ENCODE measurements at regions not wholly inside any gene's neighbourhood (a gene's known extent, or its start where the extent isn't known, plus 50 kb on each side); places are given as distances from the start of the nearest gene placed in this dataset.

DNA sequence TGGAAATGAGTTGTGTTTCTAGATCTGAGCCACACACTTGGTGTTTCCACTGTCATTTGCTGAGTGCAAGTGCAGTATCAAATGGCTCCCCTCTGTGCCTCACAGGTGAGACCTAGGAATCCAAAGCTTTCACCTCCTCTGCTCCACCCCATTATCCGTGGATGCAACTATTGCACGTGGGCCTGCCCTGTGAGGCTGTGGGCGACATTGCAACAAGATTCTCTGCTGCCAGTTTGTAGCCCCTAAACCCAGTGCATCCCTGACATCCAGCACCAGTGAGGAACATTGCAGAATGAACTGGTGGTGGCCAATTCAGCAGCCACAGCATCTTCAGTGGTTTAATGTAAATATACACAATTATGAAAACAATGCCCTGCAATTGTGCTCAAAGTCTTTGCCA is 115.0 kb upstream of the FOXA2 start:
- POLR2A ChIA-PET = no interaction called here
- CTCF ChIA-PET = no interaction called here
- no peak for TF ChIP-seq FOXM1 (IDR thresholded peaks at IDR 0.05; ENCODE audit: borderline replicate concordance)
- TF ChIP-seq FOXK2 (IDR thresholded peaks at IDR 0.05) = no peak
- no peak for TF ChIP-seq L3MBTL2 (conservative IDR thresholded peaks at IDR 0.05)
- TF ChIP-seq NFRKB (IDR thresholded peaks at IDR 0.05) = no peak
- no peak for TF ChIP-seq ZNF384 (IDR thresholded peaks at IDR 0.05)
- no peak for TF ChIP-seq BHLHE40 (IDR thresholded peaks at IDR 0.05; ENCODE audit: borderline replicate concordance)
- no peak for DNase-seq (ENCODE audit: extremely low spot score)

DNA sequence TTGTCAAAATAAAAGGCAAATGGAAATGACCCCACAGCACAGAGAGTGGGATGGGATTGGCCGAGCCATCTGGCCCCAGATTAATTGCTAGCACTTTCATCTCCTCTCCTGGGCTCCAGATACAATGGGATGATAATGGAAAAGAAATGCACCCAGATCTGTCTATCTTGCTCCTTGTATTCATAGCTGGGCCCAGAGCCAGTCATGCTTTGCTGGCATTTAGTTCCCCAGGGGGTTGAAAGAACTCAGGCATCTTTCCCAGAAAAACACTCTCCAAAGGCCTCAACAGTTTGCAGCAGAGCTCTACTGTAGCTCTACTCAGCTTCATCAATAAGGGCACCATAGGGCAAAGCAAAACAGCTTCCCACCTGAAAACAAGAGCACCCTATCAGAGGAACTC is 116.0 kb upstream of the FOXA2 start:
- TF ChIP-seq ELF4 (IDR thresholded peaks at IDR 0.05) = no peak
- TF ChIP-seq ZNF384 (IDR thresholded peaks at IDR 0.05) = no peak
- no peak for TF ChIP-seq FOXK2 (IDR thresholded peaks at IDR 0.05)
- TF ChIP-seq L3MBTL2 (conservative IDR thresholded peaks at IDR 0.05) = no peak
- TF ChIP-seq HDGF (IDR thresholded peaks at IDR 0.05; ENCODE audit: borderline replicate concordance) = no peak
- TF ChIP-seq CTBP1 (IDR thresholded peaks at IDR 0.05; ENCODE audit: borderline replicate concordance) = no peak
- no peak for TF ChIP-seq BHLHE40 (IDR thresholded peaks at IDR 0.05; ENCODE audit: borderline replicate concordance)
- no peak for TF ChIP-seq FOXM1 (IDR thresholded peaks at IDR 0.05; ENCODE audit: borderline replicate concordance)
- no peak for TF ChIP-seq TARDBP (IDR thresholded peaks at IDR 0.05)
- no peak for TF ChIP-seq LEF1 (IDR thresholded peaks at IDR 0.05; ENCODE audit: borderline replicate concordance)
- no peak for TF ChIP-seq NFRKB (IDR thresholded peaks at IDR 0.05)
- TF ChIP-seq SUZ12 (IDR thresholded peaks at IDR 0.05) = no peak
- no peak for TF ChIP-seq SP1 (IDR thresholded peaks at IDR 0.05)
- ChIA-PET CTCF (interaction anchor here (0.7 kb wide), 1 partner anchor 9 kb away, joined by 3 read pairs; no protein-coding TSS in a partner anchor), POLR2A (no interaction called here)
- DNase-seq (ENCODE audit: extremely low spot score) = no peak

- CTCF ChIA-PET = no interaction called here
- TF ChIP-seq BHLHE40 (IDR thresholded peaks at IDR 0.05; ENCODE audit: borderline replicate concordance) (no peak), HDGF (IDR thresholded peaks at IDR 0.05; ENCODE audit: borderline replicate concordance) (no peak), TARDBP (IDR thresholded peaks at IDR 0.05) (no peak), L3MBTL2 (conservative IDR thresholded peaks at IDR 0.05) (no peak), ELF4 (IDR thresholded peaks at IDR 0.05) (no peak), ZNF384 (IDR thresholded peaks at IDR 0.05) (no peak), NFRKB (IDR thresholded peaks at IDR 0.05) (no peak), SUZ12 (IDR thresholded peaks at IDR 0.05) (no peak), FOXA1 (IDR thresholded peaks at IDR 0.05) (no peak), FOXK2 (IDR thresholded peaks at IDR 0.05) (no peak), CTBP1 (IDR thresholded peaks at IDR 0.05; ENCODE audit: borderline replicate concordance) (no peak)
- no peak for DNase-seq (ENCODE audit: extremely low spot score)
- POLR2A ChIA-PET = no interaction called here
Observed at GRCh38 chr20:22701679-22702308, 117.4 kb upstream of the FOXA2 start.

DNA sequence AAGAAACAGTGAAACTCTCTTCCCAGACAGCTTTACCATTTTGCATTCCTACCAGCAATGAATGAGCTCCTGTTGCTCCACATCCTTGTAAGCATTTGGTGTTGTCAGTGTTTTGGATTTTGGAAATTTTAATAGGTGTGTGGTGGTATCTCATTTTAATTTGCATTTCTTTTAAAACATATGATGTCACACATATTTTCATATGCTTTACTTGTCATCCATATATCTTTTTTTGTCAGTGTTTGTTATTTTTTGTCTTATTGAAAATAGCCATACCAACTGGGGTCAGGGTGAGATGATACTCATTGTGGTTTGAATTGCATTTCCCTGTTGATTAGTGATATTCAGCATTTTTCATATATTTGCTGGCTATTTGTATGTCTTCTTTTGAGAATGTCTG is 119.5 kb upstream of the FOXA2 start:
- ChIA-PET CTCF (no interaction called here), POLR2A (no interaction called here)
- TF ChIP-seq BHLHE40 (IDR thresholded peaks at IDR 0.05; ENCODE audit: borderline replicate concordance) (no peak), ELF4 (IDR thresholded peaks at IDR 0.05) (no peak), CTBP1 (IDR thresholded peaks at IDR 0.05; ENCODE audit: borderline replicate concordance) (no peak), FOXK2 (IDR thresholded peaks at IDR 0.05) (no peak), SP1 (IDR thresholded peaks at IDR 0.05) (no peak), HDGF (IDR thresholded peaks at IDR 0.05; ENCODE audit: borderline replicate concordance) (no peak), ARNT (IDR thresholded peaks at IDR 0.05) (no peak), SUZ12 (IDR thresholded peaks at IDR 0.05) (no peak), FOXA1 (IDR thresholded peaks at IDR 0.05) (no peak)
- no peak for DNase-seq (ENCODE audit: extremely low spot score)

GRCh38 chr20:22711971-22712755 is 127.8 kb upstream of the FOXA2 start:
- no peak for DNase-seq (ENCODE audit: extremely low spot score)
- TF ChIP-seq BHLHE40 (IDR thresholded peaks at IDR 0.05; ENCODE audit: borderline replicate concordance) (no peak), ELF4 (IDR thresholded peaks at IDR 0.05) (no peak), CTBP1 (IDR thresholded peaks at IDR 0.05; ENCODE audit: borderline replicate concordance) (no peak), ZNF384 (IDR thresholded peaks at IDR 0.05) (no peak), FOXA1 (IDR thresholded peaks at IDR 0.05) (no peak), SP1 (IDR thresholded peaks at IDR 0.05) (no peak), LEF1 (IDR thresholded peaks at IDR 0.05; ENCODE audit: borderline replicate concordance) (no peak), ARNT (IDR thresholded peaks at IDR 0.05) (no peak), HDGF (IDR thresholded peaks at IDR 0.05; ENCODE audit: borderline replicate concordance) (no peak), TARDBP (IDR thresholded peaks at IDR 0.05) (no peak), NFRKB (IDR thresholded peaks at IDR 0.05) (no peak), FOXM1 (IDR thresholded peaks at IDR 0.05; ENCODE audit: borderline replicate concordance) (no peak), FOXK2 (IDR thresholded peaks at IDR 0.05) (no peak), L3MBTL2 (conservative IDR thresholded peaks at IDR 0.05) (no peak), SUZ12 (IDR thresholded peaks at IDR 0.05) (no peak)
- TF ChIP-seq, protein P1, sequence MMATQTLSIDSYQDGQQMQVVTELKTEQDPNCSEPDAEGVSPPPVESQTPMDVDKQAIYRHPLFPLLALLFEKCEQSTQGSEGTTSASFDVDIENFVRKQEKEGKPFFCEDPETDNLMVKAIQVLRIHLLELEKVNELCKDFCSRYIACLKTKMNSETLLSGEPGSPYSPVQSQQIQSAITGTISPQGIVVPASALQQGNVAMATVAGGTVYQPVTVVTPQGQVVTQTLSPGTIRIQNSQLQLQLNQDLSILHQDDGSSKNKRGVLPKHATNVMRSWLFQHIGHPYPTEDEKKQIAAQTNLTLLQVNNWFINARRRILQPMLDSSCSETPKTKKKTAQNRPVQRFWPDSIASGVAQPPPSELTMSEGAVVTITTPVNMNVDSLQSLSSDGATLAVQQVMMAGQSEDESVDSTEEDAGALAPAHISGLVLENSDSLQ (IDR thresholded peaks at IDR 0.05) = no peak
- ChIA-PET CTCF (no interaction called here), POLR2A (no interaction called here)

GRCh38 chr20:22716821-22717351 is 132.5 kb upstream of the FOXA2 start:
- ChIA-PET POLR2A (no interaction called here), CTCF (interaction anchor here (1.4 to 1.8 kb wide), 2 partner anchors 18 to 25 kb away, joined by 5 read pairs; no protein-coding TSS in a partner anchor)
- DNase-seq (ENCODE audit: extremely low spot score) = no peak
- TF ChIP-seq ZNF384 (IDR thresholded peaks at IDR 0.05) = no peak
- no peak for TF ChIP-seq FOXA1 (IDR thresholded peaks at IDR 0.05)
- TF ChIP-seq L3MBTL2 (conservative IDR thresholded peaks at IDR 0.05) = no peak
- TF ChIP-seq FOXK2 (IDR thresholded peaks at IDR 0.05) = no peak
- no peak for TF ChIP-seq CTBP1 (IDR thresholded peaks at IDR 0.05; ENCODE audit: borderline replicate concordance)
- TF ChIP-seq, protein P1 (IDR thresholded peaks at IDR 0.05) = no peak

Measured in HEK293T (cell line).